HEK293T (cell line): ENCODE measurements at regions not wholly inside any gene's neighbourhood (a gene's known extent, or its start where the extent isn't known, plus 50 kb on each side); places are given as distances from the start of the nearest gene placed in this dataset.

Experiments
- ARNT ChIP-seq: fragments of 450-650 bp; IDR thresholded peaks from 2 replicates; pipeline ENCODE4 v1.6.1; 2017; ENCODE audit warnings: mild to moderate bottlenecking
- CTBP1 ChIP-seq: fragments of 450-650 bp; IDR thresholded peaks from 2 replicates; pipeline ENCODE4 v1.6.1; 2016; ENCODE audit warnings: borderline replicate concordance
- ELF4 ChIP-seq: fragments of 450-650 bp; IDR thresholded peaks from 2 replicates; pipeline ENCODE4 v1.6.1; 2017; ENCODE audit warnings: antibody characterized with exemption
- FOXA1 ChIP-seq: fragments of 450-650 bp; IDR thresholded peaks from 2 replicates; pipeline ENCODE4 v1.6.1; 2016; ENCODE audit warnings: mild to moderate bottlenecking
- FOXM1 ChIP-seq: fragments of 450-650 bp; IDR thresholded peaks from 2 replicates; pipeline ENCODE4 v1.6.1; 2017; ENCODE audit warnings: mild to moderate bottlenecking, borderline replicate concordance
- HDGF ChIP-seq: fragments of 450-650 bp; IDR thresholded peaks from 2 replicates; pipeline ENCODE4 v1.6.1; 2017; ENCODE audit warnings: antibody characterized with exemption, borderline replicate concordance
- L3MBTL2 ChIP-seq: fragments of 450-650 bp; conservative IDR thresholded peaks from 2 replicates; pipeline ENCODE4 v1.6.1; 2016; ENCODE audit warnings: mild to moderate bottlenecking
- NFRKB ChIP-seq: fragments of 450-650 bp; IDR thresholded peaks from 2 replicates; pipeline ENCODE4 v1.6.1; 2016; ENCODE audit warnings: mild to moderate bottlenecking, moderate library complexity
- TARDBP ChIP-seq: fragments of 450-650 bp; IDR thresholded peaks from 2 replicates; pipeline ENCODE4 v1.6.1; 2016
- ZNF384 ChIP-seq: fragments of 450-650 bp; IDR thresholded peaks from 2 replicates; pipeline ENCODE4 v1.6.1; 2016

- TF ChIP-seq TARDBP (no peak), HDGF (no peak), CTBP1 (no peak), L3MBTL2 (no peak), ELF4 (no peak), ARNT (no peak), FOXA1 (no peak), FOXM1 (no peak), ZNF384 (no peak), NFRKB (no peak)
Observed at GRCh38 chr18:60732143-60732542, 359.6 kb upstream of the MC4R start.
